Ovary (tissue), 7 donors: ENCODE measurements at regions not wholly inside any gene's neighbourhood (a gene's known extent, or its start where the extent isn't known, plus 50 kb on each side); places are given as distances from the start of the nearest gene placed in this dataset.
A peak's percentile ranks its signal among the peaks of the same experiment; 100 is the strongest.

ENCODE experiments used
- DNase-seq, 5 donors: peaks; one replicate each; pipeline ENCODE4 v3.0.0-alpha.2; 2019 to 2020
- H3K27ac ChIP-seq, 2 donors: fragments of 200-600 bp; one replicate each; pipeline versions ENCODE4 v1.5.1 to v1.8.0; 2019 to 2022
- H3K27me3 ChIP-seq: fragments of 200-600 bp; one replicate; pipeline ENCODE4 v1.8.0; 2022
- H3K36me3 ChIP-seq: fragments of 200-600 bp; sonication (generic); one replicate; pipeline ENCODE4 v1.5.1; 2019
- H3K4me1 ChIP-seq: one replicate; pipeline ENCODE4 v1.8.1; 2013; ENCODE audit warnings: mild to moderate bottlenecking, moderate library complexity; ENCODE audit not compliant: insufficient read depth
- H3K4me3 ChIP-seq: fragments of 200-600 bp; sonication (generic); one replicate; pipeline ENCODE4 v1.5.1; 2017
- H3K9me3 ChIP-seq, 2 donors: fragments of 200-600 bp in 1 of 2; sonication (generic) in 1 of 2; one replicate each; pipeline versions ENCODE4 v1.5.1 to v1.8.1; 2013 to 2019; ENCODE audit warnings: mild to moderate bottlenecking in 1 of 2, moderate library complexity in 1 of 2
- CTCF ChIP-seq, 3 donors: fragments of 450-650 bp in 2 of 3; fragments of 200-600 bp in 1 of 3; IDR thresholded peaks; one replicate each; pipeline versions ENCODE4 v1.5.1 to v1.8.0; 2016 to 2022; ENCODE audit warnings: antibody characterized with exemption in 3 of 3, mild to moderate bottlenecking in 1 of 3
- EP300 ChIP-seq: sonication (generic); formaldehyde crosslinking; IDR thresholded peaks from one replicate; pipeline ENCODE4 v1.6.1; 2017; ENCODE audit warnings: antibody characterized with exemption
- POLR2A ChIP-seq: fragments of 450-650 bp; IDR thresholded peaks from one replicate; pipeline ENCODE4 v1.6.1; 2017; ENCODE audit warnings: antibody characterized with exemption, mild to moderate bottlenecking, moderate library complexity
- WGBS, 3 donors: extraction: QIAGEN DNeasy Blood & Tissue Kit in 1 of 3; methylation state at CpG; one replicate each; pipeline versions ENCODE4 v1.1.5 to v1.1.7; 2013 to 2017; 5-methylcytosine and 5-hydroxymethylcytosine counted together
- intact Hi-C, 4 donors: fragments of 100-400 bp; cut with DNase I; formaldehyde crosslinking; loops; one replicate each; pipeline versions ENCODE4 v1.11.0 to v1.15.1; 2022 to 2023
- donor health status: DM: no; HTN: no; CAD: no; lungs with moderate emphysema.
- donor health status: DM: no; HTN: no; CAD: no.
- donor health status: Bipolar disorder and iron deficiency.
- donor health status: DM: no; HTN: no; CAD: no.
- donor health status: DM: yes; HTN: yes; CAD: no.

GRCh38 chr10:88196291-88196690 is 332.9 kb downstream of the PTEN start:
- WGBS, 3 donors: 3 to 18% (median 14%) methylated on average over 1 of the region's 1 CpG
- Histone ChIP-seq H3K4me3 (no peak overlapping the region), H3K36me3 (no peaks in the 10 kb centered on the region), H3K27me3 (no peaks in the 10 kb centered on the region), H3K4me1 (no peaks in the 10 kb centered on the region), H3K27ac (no peak overlapping the region), H3K9me3 (no peaks in the 10 kb centered on the region)
- TF ChIP-seq EP300 (no peak), POLR2A (no peak), CTCF (IDR thresholded peaks at IDR 0.05) (no peak)
- intact Hi-C loops: no loop called here
- peak in 1 of 5 donors; percentile 25 for DNase-seq

GRCh38 chr10:88198023-88198422 is 334.6 kb downstream of the PTEN start:
- no peaks in the 10 kb centered on the region for H3K9me3 ChIP-seq
- no peak for DNase-seq
- intact Hi-C loops: no loop called here
- WGBS, 3 donors: 82 to 91% (median 91%) methylated on average over 3 of the region's 3 CpGs
- no peaks in the 10 kb centered on the region for H3K36me3 ChIP-seq
- no peak overlapping the region for H3K27ac ChIP-seq
- H3K27me3 ChIP-seq: no peaks in the 10 kb centered on the region
- no peak overlapping the region for H3K4me3 ChIP-seq
- H3K4me1 ChIP-seq: no peaks in the 10 kb centered on the region
- no peak for TF ChIP-seq POLR2A
- no peak for TF ChIP-seq EP300
- no peak for TF ChIP-seq CTCF (IDR thresholded peaks at IDR 0.05)

- Histone ChIP-seq H3K27me3 (no peaks in the 10 kb centered on the region), H3K4me3 (no peak overlapping the region), H3K9me3 (no peaks in the 10 kb centered on the region), H3K27ac (no peak overlapping the region), H3K4me1 (no peaks in the 10 kb centered on the region), H3K36me3 (no peaks in the 10 kb centered on the region)
- intact Hi-C loops: no loop called here
- 47 to 63% (median 48%) methylated on average over 3 of the region's 3 CpGs for WGBS, 3 donors
- TF ChIP-seq CTCF (IDR thresholded peaks at IDR 0.05) (no peak), EP300 (no peak), POLR2A (no peak)
- DNase-seq: no peak
Observed at GRCh38 chr10:88200312-88201032, 337.0 kb downstream of the PTEN start.

- no peaks in the 10 kb centered on the region for H3K27me3 ChIP-seq
- no peak overlapping the region for H3K27ac ChIP-seq
Observed at GRCh38 chr10:88205842-88206446, 342.5 kb downstream of the PTEN start.

More at GRCh38 chr10:88205842-88206446, 342.5 kb downstream of the PTEN start:
- 74 to 85% (median 75%) methylated on average over 2 of the region's 2 CpGs for WGBS, 3 donors
- intact Hi-C loops: no loop called here
- H3K36me3 ChIP-seq: no peaks in the 10 kb centered on the region
- peaks cover 2% of the 10 kb centered on the region for H3K4me1 ChIP-seq
- no peaks in the 10 kb centered on the region for H3K9me3 ChIP-seq
- DNase-seq: no peak
- no peak overlapping the region for H3K4me3 ChIP-seq
- no peak for TF ChIP-seq POLR2A
- no peak for TF ChIP-seq EP300
- TF ChIP-seq CTCF (IDR thresholded peaks at IDR 0.05): no peak
